Ecto neural progenitor cell (in vitro differentiated cells): ENCODE measurements at regions not wholly inside any gene's neighbourhood (a gene's known extent, or its start where the extent isn't known, plus 50 kb on each side); places are given as distances from the start of the nearest gene placed in this dataset.
A peak's percentile ranks its signal among the peaks of the same experiment; 100 is the strongest.
"Not testable (repeated sequence)": the region's sequence is repeated elsewhere in the genome, so short reads cannot be mapped to it uniquely, and the experiment has no call there.

Experiments
- DNase-seq: peaks from one replicate; pipeline ENCODE4 v3.0.0-alpha.2; 2018; ENCODE audit warnings: low spot score

DNA sequence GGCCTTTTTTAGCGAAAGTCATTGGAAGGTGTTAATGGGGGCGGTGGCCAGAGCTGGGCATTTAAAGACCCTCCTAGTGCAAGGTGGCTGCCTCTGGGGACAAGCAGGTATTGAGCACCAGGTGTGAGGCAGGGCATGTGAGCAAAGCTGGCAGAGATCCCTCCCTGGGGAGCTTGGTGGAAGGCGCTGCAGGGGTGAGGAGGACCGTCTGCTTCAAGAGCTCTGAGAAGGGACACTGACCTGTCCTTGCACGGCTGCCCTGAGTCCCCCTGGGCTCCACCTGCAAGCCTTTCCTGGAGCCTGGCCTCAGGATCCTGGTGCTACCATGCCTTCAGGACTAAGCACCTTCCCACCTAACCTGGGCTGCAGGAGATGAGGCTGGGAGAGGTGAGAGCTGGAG, 127.0 kb upstream of the CIBAR2 start:
- no peak for DNase-seq

- DNase-seq: no peak
These were observed 127.6 kb upstream of the CIBAR2 start for GRCh38 chr16:85239871-85240270.

DNA sequence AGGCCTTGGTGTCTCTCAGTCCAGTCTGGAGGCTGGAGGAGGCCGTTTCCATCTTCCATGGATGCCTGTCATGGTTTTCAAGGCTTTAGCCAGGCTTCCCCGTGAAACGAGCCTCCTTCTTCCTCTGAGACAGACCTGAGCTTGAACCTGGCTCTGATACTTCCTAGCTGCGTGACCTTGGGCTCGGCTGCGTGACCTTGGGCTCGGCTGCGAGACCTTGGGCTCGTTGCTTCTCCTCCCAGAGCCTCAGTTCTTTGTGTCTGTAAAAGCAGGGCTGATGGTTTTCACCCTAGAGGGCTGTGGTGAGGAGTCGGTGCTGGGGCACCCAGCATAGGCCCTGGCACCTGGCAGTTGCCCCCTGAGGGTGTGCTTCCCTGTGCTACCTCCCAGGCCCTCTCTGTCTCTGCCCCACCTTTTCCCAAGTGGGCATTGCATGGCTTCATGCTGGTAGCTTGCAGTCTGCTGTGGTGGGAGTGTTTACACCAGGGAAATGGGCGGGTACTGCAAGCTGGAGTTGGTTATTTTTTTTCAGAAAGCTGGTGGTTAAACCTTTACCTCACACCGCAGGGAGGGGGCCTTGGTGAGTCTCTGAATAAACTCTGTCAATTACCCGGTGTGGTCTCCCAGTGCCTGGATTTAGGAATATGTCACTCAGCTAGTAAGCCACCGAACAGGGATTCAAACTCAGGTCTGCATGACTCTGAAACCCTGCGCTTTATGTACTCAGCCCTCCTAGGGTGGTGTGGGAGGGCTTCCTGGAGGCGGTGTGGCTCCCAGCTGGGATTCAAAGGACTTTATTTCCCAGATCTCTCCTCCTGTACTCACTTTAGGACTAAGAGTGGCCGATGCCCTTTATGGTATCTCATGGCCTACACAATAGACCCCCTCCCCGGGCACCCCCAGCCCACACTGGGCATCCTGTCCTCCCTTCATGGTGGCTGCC, 129.0 kb upstream of the CIBAR2 start:
- no peak for DNase-seq

GRCh38 chr16:85242140-85242539, 129.9 kb upstream of the CIBAR2 start:
- DNase-seq: no peak

DNA sequence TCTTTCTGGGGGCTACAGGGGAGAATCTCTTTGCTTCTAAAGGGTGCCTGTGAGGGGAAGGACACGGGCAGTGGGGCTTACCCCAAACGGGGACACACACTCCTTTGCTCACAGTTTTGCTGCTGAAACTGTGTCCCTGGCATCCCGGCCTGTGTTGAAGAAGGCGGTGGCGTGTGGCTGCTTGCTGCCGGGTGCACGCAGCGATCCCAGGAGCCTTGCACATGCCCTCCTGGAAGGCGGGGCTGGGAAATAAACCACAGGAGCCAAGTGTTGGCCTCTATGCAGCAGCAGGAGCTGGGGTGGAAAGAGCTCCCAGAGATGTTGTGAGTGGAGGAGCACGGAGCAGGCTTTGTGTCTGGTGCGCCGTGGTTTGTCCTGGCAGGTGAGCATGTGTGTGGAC, 131.0 kb upstream of the CIBAR2 start:
- DNase-seq: no peak

GRCh38 chr16:85244452-85244851, 132.2 kb upstream of the CIBAR2 start:
- not testable (repeated sequence) for DNase-seq

- DNase-seq: peak; percentile 82
These were observed 133.3 kb upstream of the CIBAR2 start for GRCh38 chr16:85245307-85246172.

GRCh38 chr16:85246473-85246872, 134.2 kb upstream of the CIBAR2 start:
- no peak for DNase-seq

DNA sequence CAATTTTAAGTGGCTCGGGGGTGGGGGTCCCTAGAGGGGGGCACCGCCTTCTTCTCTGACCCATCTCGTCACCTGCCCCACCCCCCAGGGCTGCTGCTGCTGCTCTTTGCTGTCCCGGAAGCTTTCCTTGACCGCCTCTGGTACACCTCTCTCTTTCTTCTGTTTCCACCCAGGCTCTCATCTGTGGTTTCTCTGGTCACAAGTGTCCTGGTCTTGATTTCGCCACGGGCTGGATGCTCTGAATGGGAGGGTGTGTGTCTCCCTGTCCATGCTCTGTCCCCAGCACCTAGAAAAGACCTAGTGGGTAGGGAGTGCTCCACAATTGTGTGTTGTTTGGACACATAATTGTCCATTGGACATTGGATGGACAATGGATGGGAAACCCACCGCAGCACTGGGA, 134.7 kb upstream of the CIBAR2 start:
- no peak for DNase-seq

GRCh38 chr16:85248342-85248741, 136.1 kb upstream of the CIBAR2 start:
- no peak for DNase-seq

DNA sequence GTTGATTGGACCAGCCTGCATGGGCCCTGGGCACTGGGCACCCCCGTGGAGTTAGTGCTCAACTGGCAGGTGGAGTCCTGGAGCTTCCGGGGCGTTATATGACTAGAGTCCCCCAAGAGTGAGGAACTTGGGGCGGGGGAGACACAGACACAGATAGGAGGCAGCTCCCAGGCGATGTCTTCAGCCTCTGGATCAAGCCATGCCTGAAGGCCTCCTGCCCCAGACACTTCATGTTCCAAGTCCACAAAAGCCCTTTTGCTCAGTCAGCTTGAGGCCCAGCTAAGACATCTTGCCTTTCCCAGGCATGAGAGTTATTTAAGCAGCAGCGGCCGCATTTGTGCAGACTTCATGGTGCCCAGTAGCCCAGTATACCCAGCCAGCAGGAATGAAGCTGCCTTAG, 136.6 kb upstream of the CIBAR2 start:
- DNase-seq: no peak

DNA sequence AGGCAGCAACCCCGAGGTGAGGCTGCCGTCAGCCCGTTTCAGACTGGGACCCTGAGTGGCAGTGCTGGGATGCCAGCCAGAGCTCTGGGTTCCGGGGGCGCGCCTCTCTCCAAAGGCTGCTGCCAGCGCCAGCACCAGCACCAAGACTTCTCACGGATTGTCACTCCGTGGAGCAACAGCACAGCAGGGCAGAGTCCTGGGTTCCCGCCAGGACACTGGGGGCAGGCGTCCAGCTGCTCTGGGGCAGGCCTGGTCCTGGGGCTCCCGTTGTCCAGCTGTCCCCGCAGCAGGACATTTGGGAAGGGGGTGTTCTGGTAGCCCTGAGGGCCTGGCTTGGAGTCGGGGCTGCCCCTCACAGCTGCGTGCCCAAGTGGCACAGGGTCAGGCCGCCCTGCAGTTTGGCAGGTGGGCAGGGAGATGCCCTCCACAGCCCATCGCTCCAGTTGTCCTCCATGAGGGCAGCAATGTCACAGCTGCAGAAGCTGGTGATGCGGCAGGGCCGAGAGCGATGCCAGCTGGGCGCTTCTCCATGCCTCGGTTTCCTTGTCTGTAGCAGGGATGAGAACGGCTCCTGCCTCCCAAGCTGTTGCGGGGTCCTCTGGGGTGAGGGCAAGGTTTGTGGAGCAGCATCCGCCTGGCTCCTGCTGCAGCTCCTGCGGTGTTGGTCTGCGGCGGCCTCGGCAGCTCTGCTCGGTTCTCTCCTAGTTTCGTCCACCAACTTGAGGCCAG, 137.3 kb upstream of the CIBAR2 start:
- DNase-seq: no peak

- no peak for DNase-seq
These were observed 137.8 kb upstream of the CIBAR2 start for GRCh38 chr16:85250147-85250463.

DNA sequence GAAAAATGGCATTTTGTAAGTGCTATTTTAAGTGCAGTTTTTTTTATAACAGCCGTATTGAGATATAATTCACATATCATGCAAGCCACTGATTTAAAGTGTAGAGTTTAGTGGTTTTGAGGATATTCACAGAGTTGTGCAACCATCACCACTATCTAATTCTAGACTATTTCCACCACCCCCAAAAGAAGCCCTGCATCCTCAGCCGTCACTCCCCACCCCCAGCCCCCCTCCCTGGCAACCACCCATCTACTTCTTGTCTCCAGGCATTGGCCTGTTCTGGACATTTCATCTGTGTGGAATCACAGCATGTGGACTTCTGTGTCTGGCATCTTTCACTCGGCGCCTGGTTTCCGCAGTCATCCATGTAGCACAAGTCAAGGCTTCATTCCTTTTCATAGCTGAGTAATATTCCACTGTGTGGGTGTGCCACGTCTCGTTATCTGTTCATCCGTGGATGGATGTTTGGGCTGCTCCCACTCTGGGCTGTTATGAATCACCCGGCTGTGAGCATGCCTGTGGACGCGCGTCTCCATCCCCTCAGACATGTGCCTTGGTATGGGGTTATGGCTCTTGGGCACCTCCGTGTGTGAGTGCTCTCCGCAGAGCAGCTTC, 138.4 kb upstream of the CIBAR2 start:
- DNase-seq: no peak

- DNase-seq: no peak
These were observed 139.0 kb upstream of the CIBAR2 start for GRCh38 chr16:85251225-85251760.

- no peak for DNase-seq
These were observed 139.7 kb upstream of the CIBAR2 start for GRCh38 chr16:85252014-85252413.

GRCh38 chr16:85252461-85252860, 140.2 kb upstream of the CIBAR2 start:
- no peak for DNase-seq

DNA sequence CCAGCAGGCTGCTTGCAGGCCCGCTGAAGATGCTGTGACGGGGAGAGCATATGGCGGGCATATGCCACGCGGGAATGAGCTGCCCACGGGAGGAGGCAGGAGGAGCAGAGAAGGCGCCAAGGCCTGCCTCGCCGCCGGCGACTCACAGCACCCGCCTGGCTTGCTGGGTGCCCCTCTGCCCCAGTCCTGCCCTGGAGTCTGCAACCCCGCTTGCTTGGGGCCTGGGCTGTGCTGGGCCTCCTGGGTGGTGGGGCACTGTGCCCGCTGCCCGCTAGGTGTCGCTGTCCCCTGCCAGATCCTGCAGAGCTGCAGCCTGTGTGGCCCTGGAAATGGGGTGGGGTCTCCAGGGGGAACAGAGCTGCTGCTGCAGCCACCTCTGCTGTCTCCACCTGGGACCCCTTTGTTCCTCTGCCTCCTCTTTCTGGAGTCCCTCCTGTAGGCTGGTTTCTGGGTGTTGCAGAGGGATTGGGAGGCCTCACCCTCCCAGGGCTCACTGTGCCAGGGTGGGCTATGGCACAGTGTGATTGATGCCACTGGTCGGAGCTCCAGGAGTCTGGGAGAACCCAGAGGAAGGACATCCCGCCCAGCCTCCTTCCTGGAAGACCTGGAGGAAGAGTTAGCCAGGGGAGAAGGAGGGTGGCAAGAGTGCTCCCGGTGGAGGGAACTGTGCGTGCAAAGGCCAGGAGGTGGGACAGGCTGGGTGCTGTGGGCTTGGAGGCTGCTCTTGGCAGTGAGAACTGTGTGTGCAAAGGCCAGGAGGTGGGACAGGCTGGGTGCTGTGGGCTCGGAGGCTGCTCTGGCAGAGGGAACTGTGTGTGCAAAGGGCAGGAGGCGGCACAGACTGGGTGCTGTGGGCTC, 141.0 kb upstream of the CIBAR2 start:
- peak; percentile 89 for DNase-seq

GRCh38 chr16:85254051-85254450, 141.8 kb upstream of the CIBAR2 start:
- DNase-seq: no peak

DNA sequence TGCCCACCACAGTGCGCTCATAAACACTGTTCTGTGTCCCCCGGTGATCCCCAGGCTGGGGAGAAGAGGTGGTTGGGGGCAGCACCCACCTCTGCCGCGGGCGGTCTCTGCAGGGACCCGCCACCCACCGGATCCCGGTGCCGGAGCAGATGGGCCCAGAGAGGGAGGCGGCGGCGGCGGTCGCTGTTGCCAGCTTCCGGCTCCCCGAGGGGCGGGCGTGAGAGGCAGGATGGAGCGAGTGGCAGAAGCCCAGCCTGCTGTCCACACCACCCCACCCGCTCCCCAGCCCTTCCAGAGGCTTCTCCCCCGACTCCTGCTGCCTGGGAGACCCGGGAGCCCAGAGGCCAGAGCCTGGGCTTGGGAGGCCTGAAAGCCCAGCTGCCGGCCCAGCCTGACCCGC, 142.6 kb upstream of the CIBAR2 start:
- DNase-seq: no peak

DNA sequence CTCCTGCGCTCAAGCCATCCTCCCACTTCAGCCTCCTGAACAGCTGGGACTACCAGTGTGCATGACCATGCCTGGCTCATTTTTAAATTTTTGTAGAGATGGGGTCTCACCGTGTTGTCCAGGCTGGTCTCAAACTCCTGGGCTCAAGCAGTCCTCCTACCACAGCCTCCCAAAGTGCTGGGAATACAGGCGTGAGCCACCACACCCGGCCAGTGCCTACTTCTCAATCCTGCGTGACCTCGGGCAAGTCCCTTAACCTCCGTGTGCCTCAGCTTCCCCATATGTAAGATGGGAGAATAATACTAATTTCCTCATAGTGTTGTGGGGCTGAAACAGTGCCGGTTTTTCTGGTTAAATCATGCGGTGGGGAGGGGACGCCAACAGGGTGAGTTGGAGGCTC, 143.5 kb upstream of the CIBAR2 start:
- DNase-seq: no peak
